Endothelial cell of umbilical vein (primary cell): ENCODE measurements at regions not wholly inside any gene's neighbourhood (a gene's known extent, or its start where the extent isn't known, plus 50 kb on each side); places are given as distances from the start of the nearest gene placed in this dataset.

Experiments used
- BruUV-seq: library from RNA; stranded (reverse); fragments of 400-500 nt; replicated peaks from 2 replicates; lab custom pipeline; 2021; lab: Mats Ljungman, UMichigan
- CTCF ChIA-PET: fragments of 300-600, 350-600 bp; sonication (Branson Sonifier 250); formaldehyde crosslinking; loops from one replicate; lab custom pipeline; 2021; ENCODE audit warnings: antibody characterized with exemption, inconsistent platforms; lab: Charles Lee
- POLR2A ChIA-PET: fragments of 300-600, 350-600 bp; sonication (Branson Sonifier 250); formaldehyde crosslinking; loops from one replicate; lab custom pipeline; 2021; ENCODE audit warnings: antibody characterized with exemption, inconsistent platforms; lab: Charles Lee
- DNase-seq: peaks from one replicate; pipeline ENCODE4 v3.0.0-alpha.2; 2011; ENCODE audit warnings: low read depth, low spot score
- FAIRE-seq: peaks from 2 replicates; lab custom pipeline; 2011; peaks lifted over from hg19 to GRCh38; lab: Jason Lieb, UNC
- H2AFZ ChIP-seq: 2 replicates; pipeline ENCODE4 v1.6.0; 2012; ENCODE audit warnings: low read depth, low read length, control low read depth, inconsistent platforms
- H3K27ac ChIP-seq: 2 replicates; pipeline ENCODE4 v1.5.1; 2011; ENCODE audit warnings: low read depth, mild to moderate bottlenecking, control low read depth, low read length, moderate library complexity; ENCODE audit not compliant: insufficient read depth
- H3K27me3 ChIP-seq, 2 experiments: 2 replicates each; pipeline versions ENCODE4 v1.6.0 to v1.6.1; 2011; ENCODE audit warnings: low read length in 2 of 2, mixed read lengths in 1 of 2; ENCODE audit not compliant: control insufficient read depth in 2 of 2, insufficient read depth in 2 of 2
- H3K36me3 ChIP-seq, 2 experiments: 2 replicates in 1 of 2; 3 replicates in 1 of 2; pipeline ENCODE4 v1.5.1; 2011; ENCODE audit warnings: low read length in 2 of 2, mild to moderate bottlenecking in 1 of 2, moderate library complexity in 1 of 2; ENCODE audit not compliant: control insufficient read depth in 2 of 2, insufficient read depth in 2 of 2; ENCODE audit errors: extremely low read depth in 1 of 2
- H3K4me1 ChIP-seq: 3 replicates; pipeline ENCODE4 v1.5.1; 2011; ENCODE audit warnings: mild to moderate bottlenecking, low read length; ENCODE audit not compliant: control insufficient read depth, insufficient read depth; ENCODE audit errors: extremely low read depth
- H3K4me2 ChIP-seq: 2 replicates; pipeline ENCODE4 v1.6.1; 2011; ENCODE audit warnings: low read length, control low read depth, mixed read lengths; ENCODE audit not compliant: insufficient read depth
- H3K4me3 ChIP-seq, 3 experiments: fragments of 200-600 bp in 1 of 3; sonication (generic), shearing (Covaris generic) in 1 of 3; replicated peaks in 1 of 3; 2 replicates each; pipeline ENCODE4 v1.5.1; 2011 to 2016; ENCODE audit warnings: control low read depth in 3 of 3, low read length in 3 of 3, mild to moderate bottlenecking in 2 of 3, inconsistent platforms in 1 of 3, low read depth in 1 of 3, moderate library complexity in 1 of 3; ENCODE audit not compliant: insufficient read depth in 1 of 3
- H3K79me2 ChIP-seq: 2 replicates; pipeline ENCODE4 v1.6.0; 2012; ENCODE audit warnings: low read length, inconsistent platforms; ENCODE audit not compliant: control insufficient read depth, insufficient read depth
- H3K9ac ChIP-seq: replicated peaks from 2 replicates; pipeline ENCODE3; 2011; ENCODE audit warnings: low read length, control low read depth; ENCODE audit not compliant: insufficient read depth; ENCODE audit errors: extremely low read depth
- H3K9me1 ChIP-seq: replicated peaks from 3 replicates; pipeline ENCODE4 v1.6.0; 2011; ENCODE audit warnings: mild to moderate bottlenecking, low read length; ENCODE audit not compliant: control insufficient read depth, insufficient read depth; ENCODE audit errors: extremely low read depth
- H3K9me3 ChIP-seq: replicated peaks from 2 replicates; pipeline ENCODE4 v1.5.1; 2012; ENCODE audit warnings: low read length, inconsistent platforms; ENCODE audit not compliant: control insufficient read depth, insufficient read depth
- H4K20me1 ChIP-seq: replicated peaks from 2 replicates; pipeline ENCODE3; 2011; ENCODE audit warnings: mild to moderate bottlenecking, low read length; ENCODE audit not compliant: control insufficient read depth, insufficient read depth; ENCODE audit errors: extremely low read depth
- EZH2 ChIP-seq: IDR thresholded peaks from 2 replicates; pipeline ENCODE4 v1.6.1; 2012; ENCODE audit warnings: borderline replicate concordance, low read depth, mild to moderate bottlenecking, moderate library complexity, low read length, inconsistent platforms; ENCODE audit not compliant: severe bottlenecking
- FOS ChIP-seq: IDR thresholded peaks from 2 replicates; pipeline ENCODE4 v1.6.1; 2011; ENCODE audit warnings: mild to moderate bottlenecking, low read length, moderate library complexity, borderline replicate concordance; ENCODE audit not compliant: insufficient read depth
- GATA2 ChIP-seq: IDR thresholded peaks from 2 replicates; pipeline ENCODE4 v1.7.0; 2011; ENCODE audit warnings: low read depth, mild to moderate bottlenecking, moderate library complexity, mixed read lengths, low read length; ENCODE audit not compliant: insufficient read length, insufficient read depth
- JUN ChIP-seq: IDR thresholded peaks from 2 replicates; pipeline ENCODE4 v1.6.1; 2011; ENCODE audit warnings: borderline replicate concordance, low read depth; ENCODE audit not compliant: insufficient read length, insufficient read depth
- MAX ChIP-seq: IDR thresholded peaks from 2 replicates; pipeline ENCODE4 v1.6.1; 2011; ENCODE audit not compliant: insufficient read depth, insufficient read length
- MYC ChIP-seq: IDR thresholded peaks from one replicate; pipeline ENCODE4 v1.6.1; 2011; ENCODE audit warnings: mild to moderate bottlenecking, low read depth, low read length
- POLR2A ChIP-seq: IDR thresholded peaks from 2 replicates; pipeline ENCODE4 v1.6.1; 2012; ENCODE audit warnings: low read depth, mild to moderate bottlenecking, control low read depth, low read length
- POLR2AphosphoS5 ChIP-seq: IDR thresholded peaks from 2 replicates; pipeline ENCODE4 v1.6.1; 2012; ENCODE audit warnings: low read depth, mild to moderate bottlenecking, control low read depth, low read length, moderate library complexity; ENCODE audit not compliant: insufficient read depth
- dilution Hi-C: fragments of 300-500 bp; cut with MboI; formaldehyde crosslinking; loops from one replicate; pipeline ENCODE4 v1.15.0; 2019; ENCODE audit warnings: low sequenced_read_pairs; ENCODE audit not compliant: extremely low pct_ligation_motif_present
- intact Hi-C: fragments of 100-400 bp; cut with micrococcal nuclease; formaldehyde crosslinking; loops from one replicate; pipeline ENCODE4 v1.10.0; 2022
- TF ChIP-seq, protein P1 (sequence below), 2 donors: IDR thresholded peaks; 1 replicate in 1 of 2; 2 replicates in 1 of 2; pipeline ENCODE4 v1.5.1; 2011; ENCODE audit warnings: low read length in 2 of 2, mild to moderate bottlenecking in 2 of 2, moderate library complexity in 2 of 2, control low read depth in 1 of 2, inconsistent platforms in 1 of 2, low read depth in 1 of 2; ENCODE audit not compliant: insufficient read depth in 1 of 2; ENCODE audit errors: extremely low read depth in 1 of 2

GRCh38 chr11:92285776-92286175 lies 61.2 kb downstream of the FAT3 start:
- no peaks in the 10 kb centered on the region for H3K36me3 ChIP-seq
- no peak overlapping the region for H3K4me3 ChIP-seq
- no peaks in the 10 kb centered on the region for H4K20me1 ChIP-seq
- H3K4me2 ChIP-seq = no peak overlapping the region
- dilution Hi-C loops (no loop called here), intact Hi-C loops (no loop called here)
- no peaks in the 10 kb centered on the region for H3K9me1 ChIP-seq
- TF ChIP-seq POLR2A (no peak), GATA2 (no peak), JUN (no peak), MYC (no peak), MAX (no peak), FOS (no peak), POLR2AphosphoS5 (no peak), EZH2 (no peak)
- TF ChIP-seq, protein P1, sequence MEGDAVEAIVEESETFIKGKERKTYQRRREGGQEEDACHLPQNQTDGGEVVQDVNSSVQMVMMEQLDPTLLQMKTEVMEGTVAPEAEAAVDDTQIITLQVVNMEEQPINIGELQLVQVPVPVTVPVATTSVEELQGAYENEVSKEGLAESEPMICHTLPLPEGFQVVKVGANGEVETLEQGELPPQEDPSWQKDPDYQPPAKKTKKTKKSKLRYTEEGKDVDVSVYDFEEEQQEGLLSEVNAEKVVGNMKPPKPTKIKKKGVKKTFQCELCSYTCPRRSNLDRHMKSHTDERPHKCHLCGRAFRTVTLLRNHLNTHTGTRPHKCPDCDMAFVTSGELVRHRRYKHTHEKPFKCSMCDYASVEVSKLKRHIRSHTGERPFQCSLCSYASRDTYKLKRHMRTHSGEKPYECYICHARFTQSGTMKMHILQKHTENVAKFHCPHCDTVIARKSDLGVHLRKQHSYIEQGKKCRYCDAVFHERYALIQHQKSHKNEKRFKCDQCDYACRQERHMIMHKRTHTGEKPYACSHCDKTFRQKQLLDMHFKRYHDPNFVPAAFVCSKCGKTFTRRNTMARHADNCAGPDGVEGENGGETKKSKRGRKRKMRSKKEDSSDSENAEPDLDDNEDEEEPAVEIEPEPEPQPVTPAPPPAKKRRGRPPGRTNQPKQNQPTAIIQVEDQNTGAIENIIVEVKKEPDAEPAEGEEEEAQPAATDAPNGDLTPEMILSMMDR (IDR thresholded peaks at IDR 0.05; ENCODE audit: extremely low read depth in 1 of 2, insufficient read depth in 1 of 2, low read depth in 1 of 2, low read length in 2 of 2) = no peak
- H3K4me1 ChIP-seq = no peaks in the 10 kb centered on the region
- CTCF ChIA-PET = no interaction called here
- no TSS peak for BruUV-seq
- H3K27ac ChIP-seq = no peak overlapping the region
- no peaks in the 10 kb centered on the region for H3K79me2 ChIP-seq
- no peaks in the 10 kb centered on the region for H3K27me3 ChIP-seq
- FAIRE-seq (no peak), DNase-seq (no peak)
- POLR2A ChIA-PET = no interaction called here
- no peak overlapping the region for H3K9ac ChIP-seq
- no peaks in the 10 kb centered on the region for H3K9me3 ChIP-seq
- H2AFZ ChIP-seq = no peak overlapping the region
